ENCODE measurements at regions not wholly inside any gene's neighbourhood (a gene's known extent, or its start where the extent isn't known, plus 50 kb on each side); places are given as distances from the start of the nearest gene placed in this dataset.

GRCh38 chr11:111167666-111168065, 77.9 kb upstream of the POU2AF2 start:
- TF ChIP-seq CTCF (IDR thresholded peaks at IDR 0.05 in 8 of 11, conservative IDR thresholded peaks at IDR 0.05 in 3 of 11) (no peak), POLR2A (IDR thresholded peaks at IDR 0.05) (no peak), POLR2AphosphoS5 (IDR thresholded peaks at IDR 0.05) (no peak)

Data from spleen (tissue), 7 donors.